ENCODE measurements at regions not wholly inside any gene's neighbourhood (a gene's known extent, or its start where the extent isn't known, plus 50 kb on each side); places are given as distances from the start of the nearest gene placed in this dataset.

- no peak for DNase-seq (ENCODE audit: low spot score)
- H3K27ac ChIP-seq (ENCODE audit: low read depth in 1 of 2, low read length in 2 of 2), result no peak overlapping the region
- H3K4me1 ChIP-seq (ENCODE audit: control insufficient read depth in 4 of 4, insufficient read depth in 4 of 4, low read length in 3 of 4), result peaks cover 0 to 3% (median 1%) of the 10 kb centered on the region in 4 donors
- TF ChIP-seq HNF4A (conservative IDR thresholded peaks at IDR 0.05) (no peak), HNF4G (IDR thresholded peaks at IDR 0.05) (no peak), NR2F2 (IDR thresholded peaks at IDR 0.05) (no peak), TAF1 (conservative IDR thresholded peaks at IDR 0.05) (no peak), ZBTB33 (IDR thresholded peaks at IDR 0.05) (no peak), FOXA2 (IDR thresholded peaks at IDR 0.05) (no peak), YY1 (IDR thresholded peaks at IDR 0.05) (no peak), SP1 (IDR thresholded peaks at IDR 0.05) (no peak), JUND (IDR thresholded peaks at IDR 0.05) (no peak), MAX (IDR thresholded peaks at IDR 0.05) (no peak), REST (IDR thresholded peaks at IDR 0.05) (no peak), ATF3 (IDR thresholded peaks at IDR 0.05) (no peak), RXRA (IDR thresholded peaks at IDR 0.05) (no peak), EGR1 (IDR thresholded peaks at IDR 0.05; ENCODE audit: low read depth in 2 of 2) (no peak), RAD21 (IDR thresholded peaks at IDR 0.05) (no peak), GABPA (IDR thresholded peaks at IDR 0.05 in 1 of 2, conservative IDR thresholded peaks at IDR 0.05 in 1 of 2) (no peak), CTCF (IDR thresholded peaks at IDR 0.05; ENCODE audit: low read depth, low read length, missing input control) (no peak), FOXA1 (IDR thresholded peaks at IDR 0.05) (no peak)
- H3K27me3 ChIP-seq (ENCODE audit: control insufficient read depth in 4 of 4, insufficient read depth in 4 of 4, low read length in 3 of 4), result no peaks in the 10 kb centered on the region
- no peaks in the 10 kb centered on the region for H3K36me3 ChIP-seq (ENCODE audit: control insufficient read depth in 4 of 4, insufficient read depth in 3 of 4, low read depth in 1 of 4, low read length in 3 of 4)
- H3K9me3 ChIP-seq (ENCODE audit: control insufficient read depth in 4 of 4, low read length in 3 of 4), result no peaks in the 10 kb centered on the region
- no peak overlapping the region for H3K4me3 ChIP-seq (ENCODE audit: low read depth in 1 of 3, low read length in 3 of 3)
- no peak overlapping the region for H3K9ac ChIP-seq (ENCODE audit: low read depth in 1 of 2, low read length in 2 of 2)
These were observed 209.7 kb downstream of the MINAR1 start for GRCh38 chr15:79641841-79642240.

GRCh38 chr15:79643393-79643792 lies 211.3 kb downstream of the MINAR1 start:
- Histone ChIP-seq H3K9ac (ENCODE audit: low read depth in 1 of 2, low read length in 2 of 2) (no peak overlapping the region), H3K36me3 (ENCODE audit: control insufficient read depth in 4 of 4, insufficient read depth in 3 of 4, low read depth in 1 of 4, low read length in 3 of 4) (no peaks in the 10 kb centered on the region), H3K27me3 (ENCODE audit: control insufficient read depth in 4 of 4, insufficient read depth in 4 of 4, low read length in 3 of 4) (no peaks in the 10 kb centered on the region), H3K27ac (ENCODE audit: low read depth in 1 of 2, low read length in 2 of 2) (no peak overlapping the region), H3K4me1 (ENCODE audit: control insufficient read depth in 4 of 4, insufficient read depth in 4 of 4, low read length in 3 of 4) (peaks cover 0 to 3% (median 1%) of the 10 kb centered on the region in 4 donors), H3K4me3 (ENCODE audit: low read depth in 1 of 3, low read length in 3 of 3) (no peak overlapping the region), H3K9me3 (ENCODE audit: control insufficient read depth in 4 of 4, low read length in 3 of 4) (no peaks in the 10 kb centered on the region)
- DNase-seq (ENCODE audit: low spot score), result no peak
- no peak for TF ChIP-seq TAF1 (conservative IDR thresholded peaks at IDR 0.05)
- TF ChIP-seq EGR1 (IDR thresholded peaks at IDR 0.05; ENCODE audit: low read depth in 2 of 2), result no peak
- no peak for TF ChIP-seq HNF4G (IDR thresholded peaks at IDR 0.05)
- TF ChIP-seq JUND (IDR thresholded peaks at IDR 0.05), result no peak
- no peak for TF ChIP-seq YY1 (IDR thresholded peaks at IDR 0.05)
- TF ChIP-seq GABPA (IDR thresholded peaks at IDR 0.05 in 1 of 2, conservative IDR thresholded peaks at IDR 0.05 in 1 of 2), result no peak
- TF ChIP-seq FOXA1 (IDR thresholded peaks at IDR 0.05), result no peak
- TF ChIP-seq NR2F2 (IDR thresholded peaks at IDR 0.05), result no peak
- no peak for TF ChIP-seq FOXA2 (IDR thresholded peaks at IDR 0.05)
- no peak for TF ChIP-seq HNF4A (conservative IDR thresholded peaks at IDR 0.05)

Data from liver (tissue), 7 donors.